Omental fat pad (tissue), 3 donors: ENCODE measurements at regions not wholly inside any gene's neighbourhood (a gene's known extent, or its start where the extent isn't known, plus 50 kb on each side); places are given as distances from the start of the nearest gene placed in this dataset.

Experiments
- ATAC-seq: fragments of 150-250 bp; one replicate; pipeline ENCODE4 v1.9.1; 2016; ENCODE audit warnings: mild to moderate bottlenecking, moderate library complexity; ENCODE audit not compliant: low FRiP score
- DNase-seq: peaks from one replicate; pipeline ENCODE4 v3.0.0-alpha.2; 2019; ENCODE audit warnings: low spot score
- TF ChIP-seq, protein P1 (sequence below), 3 donors: fragments of 450-650 bp; IDR thresholded peaks; one replicate each; pipeline ENCODE4 v1.5.1; 2016 to 2017; ENCODE audit warnings: antibody characterized with exemption in 3 of 3, mild to moderate bottlenecking in 3 of 3, moderate library complexity in 2 of 3

DNA sequence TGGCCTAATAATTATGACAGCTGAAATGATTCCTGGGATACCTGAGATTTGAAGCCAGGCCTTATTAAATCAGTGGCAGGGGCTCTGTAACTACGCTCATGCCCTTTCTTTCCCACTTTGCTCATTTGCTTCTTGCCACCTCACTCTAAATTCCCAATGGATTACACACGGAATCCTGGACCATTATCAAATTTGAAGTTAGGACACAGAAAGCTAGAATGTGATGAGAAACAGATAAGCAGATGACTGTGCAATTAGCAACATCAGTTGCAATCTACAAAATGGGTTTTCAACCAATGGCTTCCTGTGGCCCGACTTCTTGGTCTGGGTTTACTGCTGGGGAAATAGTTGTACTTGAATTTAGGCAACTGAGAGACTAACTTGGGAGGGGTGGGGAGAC is 374.3 kb downstream of the INHBA start:
- TF ChIP-seq, protein P1, sequence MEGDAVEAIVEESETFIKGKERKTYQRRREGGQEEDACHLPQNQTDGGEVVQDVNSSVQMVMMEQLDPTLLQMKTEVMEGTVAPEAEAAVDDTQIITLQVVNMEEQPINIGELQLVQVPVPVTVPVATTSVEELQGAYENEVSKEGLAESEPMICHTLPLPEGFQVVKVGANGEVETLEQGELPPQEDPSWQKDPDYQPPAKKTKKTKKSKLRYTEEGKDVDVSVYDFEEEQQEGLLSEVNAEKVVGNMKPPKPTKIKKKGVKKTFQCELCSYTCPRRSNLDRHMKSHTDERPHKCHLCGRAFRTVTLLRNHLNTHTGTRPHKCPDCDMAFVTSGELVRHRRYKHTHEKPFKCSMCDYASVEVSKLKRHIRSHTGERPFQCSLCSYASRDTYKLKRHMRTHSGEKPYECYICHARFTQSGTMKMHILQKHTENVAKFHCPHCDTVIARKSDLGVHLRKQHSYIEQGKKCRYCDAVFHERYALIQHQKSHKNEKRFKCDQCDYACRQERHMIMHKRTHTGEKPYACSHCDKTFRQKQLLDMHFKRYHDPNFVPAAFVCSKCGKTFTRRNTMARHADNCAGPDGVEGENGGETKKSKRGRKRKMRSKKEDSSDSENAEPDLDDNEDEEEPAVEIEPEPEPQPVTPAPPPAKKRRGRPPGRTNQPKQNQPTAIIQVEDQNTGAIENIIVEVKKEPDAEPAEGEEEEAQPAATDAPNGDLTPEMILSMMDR (IDR thresholded peaks at IDR 0.05), result no peak
- ATAC-seq (no peak), DNase-seq (no peak)

DNA sequence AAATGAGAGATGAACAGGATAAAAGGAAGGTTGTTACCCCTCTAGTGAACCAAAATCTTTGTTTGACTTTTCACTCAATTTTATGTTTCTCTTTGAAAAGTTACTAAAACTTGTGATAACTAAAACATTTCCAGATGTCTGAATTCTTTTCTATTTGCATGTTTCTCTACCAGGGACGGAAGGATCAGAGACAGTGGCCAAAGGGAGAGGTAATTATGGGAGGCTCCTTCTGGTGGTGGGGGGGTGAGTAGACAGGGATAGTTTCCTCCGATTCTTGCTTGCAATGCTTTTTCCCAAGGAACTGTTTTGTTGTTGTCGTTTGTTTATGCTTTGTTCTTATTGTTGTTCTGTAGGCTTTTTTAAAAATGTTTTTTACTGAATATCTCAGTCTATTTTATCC is 374.8 kb downstream of the INHBA start:
- ATAC-seq (no peak), DNase-seq (no peak)
- TF ChIP-seq, protein P1 (IDR thresholded peaks at IDR 0.05), result no peak

DNA sequence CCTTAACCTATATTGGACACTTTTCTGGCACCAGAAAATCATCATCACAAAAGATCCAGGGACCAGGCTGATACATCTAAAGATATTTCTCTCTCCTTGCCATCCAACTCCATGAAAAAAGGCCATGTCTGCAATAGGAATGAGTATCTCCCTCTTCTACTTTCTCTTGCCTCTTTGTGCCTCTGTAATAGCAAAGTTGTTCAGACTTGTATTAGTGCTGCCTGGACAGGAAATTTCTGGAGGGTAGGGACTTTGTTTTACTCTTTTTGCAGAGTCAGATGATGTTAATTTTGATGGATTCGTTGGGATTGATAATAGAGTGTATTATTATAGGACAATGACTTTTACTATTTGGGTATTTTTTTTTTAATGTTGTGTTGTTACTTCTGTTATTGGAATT is 376.3 kb downstream of the INHBA start:
- no peak for DNase-seq
- TF ChIP-seq, protein P1 (IDR thresholded peaks at IDR 0.05), result no peak
- ATAC-seq, result no peak

DNA sequence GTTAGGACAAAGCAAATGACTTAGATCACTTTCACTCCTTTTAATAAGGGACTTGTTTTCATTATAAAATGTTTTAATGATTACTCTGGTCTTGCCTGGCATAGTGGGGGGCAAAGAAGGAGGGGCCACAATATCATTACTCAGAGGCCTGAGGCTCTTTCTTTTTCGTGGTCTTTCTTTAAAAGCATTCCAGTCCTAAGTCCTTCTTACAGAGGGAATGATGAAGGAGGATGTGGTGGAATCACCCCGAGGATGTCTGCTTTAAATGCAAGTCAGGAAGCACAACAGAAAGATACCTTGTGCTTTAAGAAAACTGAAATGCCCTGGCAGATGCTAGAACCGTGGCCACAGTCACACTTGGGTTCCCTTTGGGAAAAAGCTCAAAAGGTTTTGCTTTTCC is 379.1 kb downstream of the INHBA start:
- TF ChIP-seq, protein P1 (IDR thresholded peaks at IDR 0.05), result no peak
- no peak for DNase-seq
- no peak for ATAC-seq

DNA sequence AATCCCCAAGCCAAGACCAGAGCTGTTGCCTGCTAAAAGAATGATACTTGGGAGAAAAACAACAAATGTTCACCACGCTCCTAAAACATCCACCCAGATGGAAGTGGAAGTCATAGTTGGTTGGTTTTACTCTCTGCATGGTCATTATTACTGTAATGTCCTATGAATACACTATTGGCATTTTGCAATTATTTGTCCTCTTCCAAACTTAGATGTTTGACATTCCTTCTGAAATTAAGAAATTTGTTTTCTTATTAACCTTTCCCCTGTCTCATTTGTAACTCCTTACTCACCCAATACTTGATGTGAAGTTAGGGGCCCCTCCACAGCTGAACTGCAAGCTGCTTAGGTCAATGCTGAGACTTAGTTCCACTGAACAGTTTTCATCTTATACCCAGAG is 383.3 kb downstream of the INHBA start:
- DNase-seq (no peak), ATAC-seq (no peak)
- TF ChIP-seq, protein P1 (IDR thresholded peaks at IDR 0.05), result no peak

DNA sequence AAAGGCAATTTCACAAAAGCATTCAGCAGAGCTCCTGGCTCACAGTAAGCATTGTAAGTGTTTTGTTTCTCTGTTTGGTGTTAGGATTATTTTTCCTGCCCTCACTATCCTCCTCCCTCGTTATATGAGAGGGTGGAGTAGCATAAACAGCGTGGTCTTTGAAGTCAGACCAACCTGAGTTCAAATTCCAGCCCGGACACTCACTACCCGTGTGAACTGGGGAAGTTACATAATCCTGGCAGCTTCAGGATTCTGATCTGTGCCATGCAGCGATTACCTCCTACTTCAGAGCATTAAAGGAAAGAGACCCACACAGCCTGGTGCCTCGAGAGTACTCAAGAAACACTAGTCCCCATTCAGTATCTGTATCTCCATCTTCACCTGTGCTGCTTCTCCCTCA is 386.5 kb downstream of the INHBA start:
- no peak for ATAC-seq
- no peak for DNase-seq
- TF ChIP-seq, protein P1 (IDR thresholded peaks at IDR 0.05), result no peak

DNA sequence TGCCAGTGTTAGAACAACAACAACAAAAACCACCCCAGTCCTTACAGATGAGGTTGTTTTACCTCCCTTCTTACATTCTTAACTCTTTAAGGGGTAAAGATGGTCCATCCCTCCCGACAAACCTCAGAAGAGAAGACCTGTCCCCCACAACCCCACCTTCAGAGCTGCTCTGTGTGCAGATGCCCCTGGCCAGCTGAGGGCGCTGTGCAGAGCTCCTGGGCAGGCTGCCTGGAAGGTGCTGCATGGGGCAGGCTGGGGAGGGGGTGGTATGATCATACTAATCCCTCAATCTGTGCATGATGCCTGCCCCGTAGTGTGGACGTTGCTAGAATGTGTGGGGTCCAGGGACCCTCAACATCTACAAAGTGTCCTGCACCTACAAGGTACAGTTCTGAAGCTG is 387.1 kb downstream of the INHBA start:
- ATAC-seq (no peak), DNase-seq (no peak)
- TF ChIP-seq, protein P1 (IDR thresholded peaks at IDR 0.05), result no peak
